HepG2 (cell line): ENCODE measurements at regions not wholly inside any gene's neighbourhood (a gene's known extent, or its start where the extent isn't known, plus 50 kb on each side); places are given as distances from the start of the nearest gene placed in this dataset.

ENCODE experiments used
- ATAC-seq: fragments of 200-7000 bp; cut with Tn5 transposase; 3 replicates; pipeline ENCODE4 v1.9.1; 2020; ENCODE audit warnings: mild to moderate bottlenecking, moderate library complexity
- BruUV-seq: library from RNA; stranded (reverse); fragments of 400-500 nt; replicated peaks from 2 replicates; lab custom pipeline; 2021; lab: Mats Ljungman, UMichigan
- CTCF ChIA-PET: fragments of 300-600 bp; formaldehyde crosslinking; extraction: SDS; loops from one replicate; lab custom pipeline; 2021; ENCODE audit warnings: low total read pairs, inconsistent platforms, low intra/inter-chr PET ratio; lab: Yijun Ruan, JAX
- POLR2A ChIA-PET: fragments of 350-600 bp; sonication (Branson Sonifier 250); formaldehyde crosslinking; loops from one replicate; lab custom pipeline; 2020; ENCODE audit warnings: antibody characterized with exemption, inconsistent platforms; lab: Yijun Ruan, JAX
- DNase-seq: peaks from one replicate; pipeline ENCODE4 v3.0.0-alpha.2; 2015; ENCODE audit warnings: low spot score
- FAIRE-seq: peaks from 3 replicates; lab custom pipeline; 2011; peaks lifted over from hg19 to GRCh38; lab: Jason Lieb, UNC
- H2AFZ ChIP-seq: one replicate; pipeline ENCODE4 v1.6.1; 2011; ENCODE audit warnings: low read length, inconsistent platforms
- H3K27ac ChIP-seq: fragments of 300-600 bp; 3 replicates; pipeline ENCODE4 v1.8.0; 2011; ENCODE audit warnings: mixed run types, mild to moderate bottlenecking, mixed read lengths, low read length, inconsistent platforms; ENCODE audit not compliant: insufficient read depth; ENCODE audit errors: extremely low read length
- H3K27me3 ChIP-seq, 2 experiments: fragments of 200-600 bp in 1 of 2; 2 replicates in 1 of 2; 3 replicates in 1 of 2; pipeline versions ENCODE4 v1.6.0 to v1.8.0; 2011; ENCODE audit warnings: low read length in 2 of 2, mild to moderate bottlenecking in 2 of 2, moderate library complexity in 2 of 2, inconsistent platforms in 1 of 2; ENCODE audit not compliant: insufficient read depth in 2 of 2, control insufficient read depth in 1 of 2
- H3K36me3 ChIP-seq, 2 experiments: fragments of 200-600 bp in 1 of 2; replicated peaks in 1 of 2; 2 replicates in 1 of 2; 3 replicates in 1 of 2; pipeline versions ENCODE4 v1.5.1 to v1.8.0; 2011; ENCODE audit warnings: low read length in 2 of 2, inconsistent platforms in 1 of 2; ENCODE audit not compliant: insufficient read depth in 2 of 2, control insufficient read depth in 1 of 2
- H3K4me1 ChIP-seq: 2 replicates; pipeline ENCODE4 v1.5.1; 2012; ENCODE audit warnings: low read length, inconsistent platforms; ENCODE audit not compliant: insufficient read depth
- H3K4me2 ChIP-seq: 2 replicates; pipeline ENCODE4 v1.6.0; 2011; ENCODE audit warnings: low read depth, low read length, inconsistent platforms
- H3K4me3 ChIP-seq, 3 experiments: fragments of 200-600 bp in 1 of 3; sonication (generic), shearing (Covaris generic) in 1 of 3; replicated peaks in 1 of 3; 2 replicates each; pipeline ENCODE4 v1.5.1; 2011 to 2016; ENCODE audit warnings: low read length in 3 of 3, inconsistent platforms in 2 of 3, low read depth in 2 of 3, mild to moderate bottlenecking in 2 of 3, control low read depth in 1 of 3, mixed read lengths in 1 of 3; ENCODE audit not compliant: insufficient read depth in 1 of 3
- H3K79me2 ChIP-seq: one replicate; pipeline ENCODE4 v1.6.1; 2011; ENCODE audit warnings: low read length, inconsistent platforms; ENCODE audit not compliant: insufficient read depth
- H3K9ac ChIP-seq: 2 replicates; pipeline ENCODE4 v1.6.0; 2011; ENCODE audit warnings: mild to moderate bottlenecking, low read depth, low read length, inconsistent platforms; ENCODE audit not compliant: insufficient read depth
- H3K9me3 ChIP-seq: 2 replicates; pipeline ENCODE4 v1.5.1; 2012; ENCODE audit warnings: mild to moderate bottlenecking, low read length
- H4K20me1 ChIP-seq: 2 replicates; pipeline ENCODE4 v1.6.0; 2011; ENCODE audit warnings: inconsistent platforms, mild to moderate bottlenecking, low read length, moderate library complexity; ENCODE audit not compliant: insufficient read depth
- GABPA ChIP-seq, 2 experiments: IDR thresholded peaks; 2 replicates each; pipeline ENCODE4 v1.6.1; 2011 to 2016; ENCODE audit warnings: low read depth in 2 of 2, low read length in 1 of 2, missing biosample characterization in 1 of 2, missing genetic modification characterization in 1 of 2
- GPN1 ChIP-seq: sonication (generic); formaldehyde crosslinking; IDR thresholded peaks from 2 replicates; pipeline ENCODE4 v1.5.1; 2020; ENCODE audit warnings: missing genetic modification reagents, borderline replicate concordance
- ISL2 ChIP-seq: sonication (generic); formaldehyde crosslinking; IDR thresholded peaks from 2 replicates; pipeline ENCODE4 v1.5.0; 2020; ENCODE audit warnings: missing genetic modification reagents
- KLF15 ChIP-seq: sonication (generic); formaldehyde crosslinking; IDR thresholded peaks from 2 replicates; pipeline ENCODE4 v1.8.1; 2023; ENCODE audit warnings: borderline replicate concordance, mild to moderate bottlenecking, inconsistent platforms, missing genetic modification reagents, mixed read lengths
- MTF1 ChIP-seq: sonication (generic); formaldehyde crosslinking; IDR thresholded peaks from 2 replicates; pipeline ENCODE4 v1.5.0; 2020; ENCODE audit warnings: missing genetic modification reagents
- NCOA5 ChIP-seq: sonication (generic); formaldehyde crosslinking; IDR thresholded peaks from 2 replicates; pipeline ENCODE4 v1.4.0; 2020; ENCODE audit warnings: missing genetic modification reagents
- NR2F6 ChIP-seq, 2 experiments: IDR thresholded peaks; 2 replicates each; pipeline ENCODE4 v1.6.1; 2016; ENCODE audit warnings: antibody characterized with exemption in 1 of 2, mild to moderate bottlenecking in 1 of 2
- RAD51 ChIP-seq: fragments of 450-650 bp; IDR thresholded peaks from 2 replicates; pipeline ENCODE4 v1.6.1; 2016; ENCODE audit warnings: borderline replicate concordance
- RXRA ChIP-seq: sonication (generic); formaldehyde crosslinking; IDR thresholded peaks from 2 replicates; pipeline ENCODE4 v1.5.1; 2020; ENCODE audit warnings: missing genetic modification reagents
- SIX4 ChIP-seq: sonication (generic); formaldehyde crosslinking; IDR thresholded peaks from 2 replicates; pipeline ENCODE4 v1.4.0; 2020; ENCODE audit warnings: missing genetic modification reagents
- SPEN ChIP-seq: sonication (generic); formaldehyde crosslinking; IDR thresholded peaks from 2 replicates; pipeline ENCODE4 v1.5.1; 2020; ENCODE audit warnings: low read depth, mild to moderate bottlenecking, missing genetic modification reagents
- YY1 ChIP-seq: IDR thresholded peaks from 2 replicates; pipeline ENCODE4 v1.6.1; 2011; ENCODE audit warnings: low read length, low read depth, moderate library complexity, mild to moderate bottlenecking; ENCODE audit not compliant: insufficient read depth, insufficient replicate concordance
- ZKSCAN5 ChIP-seq: sonication (generic); formaldehyde crosslinking; IDR thresholded peaks from 2 replicates; pipeline ENCODE4 v1.5.1; 2020; ENCODE audit warnings: mild to moderate bottlenecking, missing genetic modification reagents
- ZNF12 ChIP-seq: sonication (generic); formaldehyde crosslinking; IDR thresholded peaks from 2 replicates; pipeline ENCODE4 v1.5.0; 2020; ENCODE audit warnings: missing genetic modification reagents
- ZNF431 ChIP-seq: sonication (generic); formaldehyde crosslinking; IDR thresholded peaks from 2 replicates; pipeline ENCODE4 v1.9.0; 2022; ENCODE audit warnings: missing genetic modification reagents, low read depth, mild to moderate bottlenecking, borderline replicate concordance
- ZNF660 ChIP-seq: sonication (generic); formaldehyde crosslinking; IDR thresholded peaks from 2 replicates; pipeline ENCODE4 v1.5.1; 2020; ENCODE audit warnings: mild to moderate bottlenecking, low read depth, missing genetic modification reagents, borderline replicate concordance
- ZNF883 ChIP-seq: sonication (generic); formaldehyde crosslinking; IDR thresholded peaks from 2 replicates; pipeline ENCODE4 v1.5.1; 2020; ENCODE audit warnings: mild to moderate bottlenecking, missing genetic modification reagents; ENCODE audit errors: not compliant biosample characterization
- WGBS: methylation state at CpG from one replicate; pipeline ENCODE4 v1.1.6; 2017; ENCODE audit warnings: low lambda C conversion rate; 5-methylcytosine and 5-hydroxymethylcytosine counted together
- in situ Hi-C: cut with HindIII; loops from 2 replicates; pipeline ENCODE4 v1.10.0; 2017; ENCODE audit warnings: low pct_unique_long_range_greater_than_20kb; ENCODE audit not compliant: extremely low pct_ligation_motif_present
- intact Hi-C: fragments of 100-400 bp; cut with micrococcal nuclease; formaldehyde crosslinking; loops from one replicate; pipeline ENCODE4 v1.10.0; 2022; ENCODE audit not compliant: unreplicated experiment
- TF ChIP-seq, protein P1 (sequence below): IDR thresholded peaks from 2 replicates; pipeline ENCODE4 v1.6.1; 2016; ENCODE audit warnings: low read depth, missing genetic modification reagents, missing compliant biosample characterization
- TF ChIP-seq, protein P2 (sequence below): sonication (generic); formaldehyde crosslinking; IDR thresholded peaks from 2 replicates; pipeline ENCODE4 v1.5.0; 2020; ENCODE audit warnings: missing genetic modification reagents, mild to moderate bottlenecking, borderline replicate concordance

DNA sequence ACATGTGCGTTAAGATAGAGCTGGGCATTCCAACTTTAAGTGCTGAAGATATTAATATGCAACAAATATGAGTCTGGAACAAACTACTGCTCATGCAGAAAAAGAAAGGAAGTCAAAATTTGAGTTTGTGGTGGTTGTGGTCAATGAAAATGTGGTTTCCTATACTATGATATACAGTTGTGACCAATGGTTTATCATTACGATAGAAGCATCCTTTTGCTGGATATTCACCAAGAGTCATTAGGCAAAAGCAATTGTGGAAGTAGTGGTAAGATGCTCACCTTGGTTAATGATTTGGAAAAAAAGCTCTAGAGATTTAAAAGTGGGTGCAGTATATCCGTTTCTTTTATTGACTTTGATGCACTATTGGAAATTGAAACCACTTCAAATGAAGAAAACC lies 1007.0 kb downstream of the NR2F1-AS1 start (continued):
- no peak for TF ChIP-seq GABPA (IDR thresholded peaks at IDR 0.05; ENCODE audit: low read depth, low read length)
- no peak for TF ChIP-seq GABPA (CRISPR knock-in tag; IDR thresholded peaks at IDR 0.05; ENCODE audit: low read depth)

DNA sequence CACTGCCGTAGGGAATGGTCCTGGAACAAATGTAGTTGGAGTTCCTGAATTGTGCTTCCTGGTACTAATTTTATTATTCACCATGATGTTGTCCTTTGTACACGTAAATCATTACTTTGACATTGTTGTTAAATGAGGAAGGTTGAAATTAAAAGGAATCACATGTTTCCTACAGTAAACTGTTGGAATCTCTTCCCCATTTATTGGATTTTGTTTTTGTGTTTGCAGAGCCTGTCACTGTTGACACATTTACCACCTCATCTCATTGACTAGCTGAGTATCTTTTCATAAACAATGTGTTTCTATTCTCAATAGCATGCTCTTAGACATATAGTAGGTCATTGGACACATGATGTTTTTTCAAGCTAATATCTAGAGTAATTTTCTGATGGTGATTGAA lies 1012.5 kb downstream of the NR2F1-AS1 start:
- Histone ChIP-seq H3K9me3 (no peaks in the 10 kb centered on the region), H3K4me1 (peaks cover 9% of the 10 kb centered on the region; the same call in 1 of the 2 replicates), H2AFZ (no peak overlapping the region), H3K4me3 (no peak overlapping the region), H3K36me3 (no peaks in the 10 kb centered on the region), H3K4me2 (no peak overlapping the region), H4K20me1 (no peaks in the 10 kb centered on the region), H3K79me2 (no peaks in the 10 kb centered on the region), H3K9ac (no peak overlapping the region), H3K27me3 (no peaks in the 10 kb centered on the region), H3K27ac (no peak overlapping the region)
- BruUV-seq = no TSS peak
- 10% methylated on average over 2 of the region's 2 CpGs for whole genome bisulfite sequencing
- in situ Hi-C loops = no loop called here
- intact Hi-C loops = no loop called here
- ATAC-seq = no peak
- DNase-seq = no peak
- CTCF ChIA-PET = no interaction called here
- no peak for FAIRE-seq
- POLR2A ChIA-PET = no interaction called here
- no peak for TF ChIP-seq YY1
- no peak for TF ChIP-seq ZKSCAN5 (CRISPR knock-in tag)
- TF ChIP-seq ZNF12 (CRISPR knock-in tag) = no peak
- no peak for TF ChIP-seq ISL2 (CRISPR knock-in tag)
- TF ChIP-seq, protein P1, sequence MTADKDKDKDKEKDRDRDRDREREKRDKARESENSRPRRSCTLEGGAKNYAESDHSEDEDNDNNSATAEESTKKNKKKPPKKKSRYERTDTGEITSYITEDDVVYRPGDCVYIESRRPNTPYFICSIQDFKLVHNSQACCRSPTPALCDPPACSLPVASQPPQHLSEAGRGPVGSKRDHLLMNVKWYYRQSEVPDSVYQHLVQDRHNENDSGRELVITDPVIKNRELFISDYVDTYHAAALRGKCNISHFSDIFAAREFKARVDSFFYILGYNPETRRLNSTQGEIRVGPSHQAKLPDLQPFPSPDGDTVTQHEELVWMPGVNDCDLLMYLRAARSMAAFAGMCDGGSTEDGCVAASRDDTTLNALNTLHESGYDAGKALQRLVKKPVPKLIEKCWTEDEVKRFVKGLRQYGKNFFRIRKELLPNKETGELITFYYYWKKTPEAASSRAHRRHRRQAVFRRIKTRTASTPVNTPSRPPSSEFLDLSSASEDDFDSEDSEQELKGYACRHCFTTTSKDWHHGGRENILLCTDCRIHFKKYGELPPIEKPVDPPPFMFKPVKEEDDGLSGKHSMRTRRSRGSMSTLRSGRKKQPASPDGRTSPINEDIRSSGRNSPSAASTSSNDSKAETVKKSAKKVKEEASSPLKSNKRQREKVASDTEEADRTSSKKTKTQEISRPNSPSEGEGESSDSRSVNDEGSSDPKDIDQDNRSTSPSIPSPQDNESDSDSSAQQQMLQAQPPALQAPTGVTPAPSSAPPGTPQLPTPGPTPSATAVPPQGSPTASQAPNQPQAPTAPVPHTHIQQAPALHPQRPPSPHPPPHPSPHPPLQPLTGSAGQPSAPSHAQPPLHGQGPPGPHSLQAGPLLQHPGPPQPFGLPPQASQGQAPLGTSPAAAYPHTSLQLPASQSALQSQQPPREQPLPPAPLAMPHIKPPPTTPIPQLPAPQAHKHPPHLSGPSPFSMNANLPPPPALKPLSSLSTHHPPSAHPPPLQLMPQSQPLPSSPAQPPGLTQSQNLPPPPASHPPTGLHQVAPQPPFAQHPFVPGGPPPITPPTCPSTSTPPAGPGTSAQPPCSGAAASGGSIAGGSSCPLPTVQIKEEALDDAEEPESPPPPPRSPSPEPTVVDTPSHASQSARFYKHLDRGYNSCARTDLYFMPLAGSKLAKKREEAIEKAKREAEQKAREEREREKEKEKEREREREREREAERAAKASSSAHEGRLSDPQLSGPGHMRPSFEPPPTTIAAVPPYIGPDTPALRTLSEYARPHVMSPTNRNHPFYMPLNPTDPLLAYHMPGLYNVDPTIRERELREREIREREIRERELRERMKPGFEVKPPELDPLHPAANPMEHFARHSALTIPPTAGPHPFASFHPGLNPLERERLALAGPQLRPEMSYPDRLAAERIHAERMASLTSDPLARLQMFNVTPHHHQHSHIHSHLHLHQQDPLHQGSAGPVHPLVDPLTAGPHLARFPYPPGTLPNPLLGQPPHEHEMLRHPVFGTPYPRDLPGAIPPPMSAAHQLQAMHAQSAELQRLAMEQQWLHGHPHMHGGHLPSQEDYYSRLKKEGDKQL = no peak
- no peak for TF ChIP-seq NR2F6 (IDR thresholded peaks at IDR 0.05)
- no peak for TF ChIP-seq NR2F6 (CRISPR knock-in tag; IDR thresholded peaks at IDR 0.05)
- no peak for TF ChIP-seq ZNF431 (CRISPR knock-in tag)
- no peak for TF ChIP-seq RAD51
- TF ChIP-seq NCOA5 (CRISPR knock-in tag) = no peak
- no peak for TF ChIP-seq SPEN (CRISPR knock-in tag)
- TF ChIP-seq GPN1 (CRISPR knock-in tag) = no peak
- no peak for TF ChIP-seq MTF1 (CRISPR knock-in tag)
- no peak for TF ChIP-seq SIX4
- no peak for TF ChIP-seq RXRA (CRISPR knock-in tag)
- TF ChIP-seq, protein P2, sequence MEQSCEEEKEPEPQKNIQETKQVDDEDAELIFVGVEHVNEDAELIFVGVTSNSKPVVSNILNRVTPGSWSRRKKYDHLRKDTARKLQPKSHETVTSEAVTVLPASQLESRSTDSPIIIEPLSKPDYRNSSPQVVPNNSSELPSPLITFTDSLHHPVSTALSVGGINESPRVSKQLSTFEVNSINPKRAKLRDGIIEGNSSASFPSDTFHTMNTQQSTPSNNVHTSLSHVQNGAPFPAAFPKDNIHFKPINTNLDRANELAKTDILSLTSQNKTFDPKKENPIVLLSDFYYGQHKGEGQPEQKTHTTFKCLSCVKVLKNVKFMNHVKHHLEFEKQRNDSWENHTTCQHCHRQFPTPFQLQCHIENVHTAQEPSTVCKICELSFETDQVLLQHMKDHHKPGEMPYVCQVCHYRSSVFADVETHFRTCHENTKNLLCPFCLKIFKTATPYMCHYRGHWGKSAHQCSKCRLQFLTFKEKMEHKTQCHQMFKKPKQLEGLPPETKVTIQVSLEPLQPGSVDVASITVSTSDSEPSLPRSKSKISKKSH = no peak
- TF ChIP-seq ZNF883 (CRISPR knock-in tag) = no peak
- TF ChIP-seq ZNF660 (CRISPR knock-in tag) = no peak
- no peak for TF ChIP-seq KLF15 (CRISPR knock-in tag)
